HG03280 (cell line): ENCODE measurements at regions not wholly inside any gene's neighbourhood (a gene's known extent, or its start where the extent isn't known, plus 50 kb on each side); places are given as distances from the start of the nearest gene placed in this dataset.

ENCODE experiments used
- ATAC-seq: cut with Tn5 transposase; IDR thresholded peaks from one replicate; pipeline ENCODE4 v1.9.1; 2021; ENCODE audit warnings: mild to moderate bottlenecking, moderate library complexity; ENCODE audit not compliant: unreplicated experiment

- no peak for ATAC-seq
These were observed 182.6 kb downstream of the EFNB2 start for GRCh38 chr13:106352850-106353249.

DNA sequence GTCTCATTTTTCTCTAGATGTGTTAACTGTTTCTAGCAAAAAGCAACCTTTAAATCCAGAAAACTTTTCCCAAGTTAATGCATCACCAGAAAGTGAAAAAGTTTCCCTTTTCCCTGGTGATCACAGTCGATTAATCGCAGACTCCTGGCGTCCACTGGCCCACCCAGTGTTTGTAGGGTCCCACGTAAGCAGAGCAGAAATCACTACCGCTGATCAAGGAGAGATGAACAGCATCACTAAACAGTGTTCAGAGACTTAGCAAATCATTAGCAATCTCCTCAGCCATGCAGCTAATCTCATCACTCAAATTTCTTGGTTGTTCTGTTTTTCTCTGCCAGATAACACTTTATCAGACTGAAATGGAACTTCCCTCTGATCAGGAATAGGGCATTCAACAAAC is 184.2 kb downstream of the EFNB2 start:
- no peak for ATAC-seq

GRCh38 chr13:106350208-106350607 is 185.3 kb downstream of the EFNB2 start:
- ATAC-seq: no peak

DNA sequence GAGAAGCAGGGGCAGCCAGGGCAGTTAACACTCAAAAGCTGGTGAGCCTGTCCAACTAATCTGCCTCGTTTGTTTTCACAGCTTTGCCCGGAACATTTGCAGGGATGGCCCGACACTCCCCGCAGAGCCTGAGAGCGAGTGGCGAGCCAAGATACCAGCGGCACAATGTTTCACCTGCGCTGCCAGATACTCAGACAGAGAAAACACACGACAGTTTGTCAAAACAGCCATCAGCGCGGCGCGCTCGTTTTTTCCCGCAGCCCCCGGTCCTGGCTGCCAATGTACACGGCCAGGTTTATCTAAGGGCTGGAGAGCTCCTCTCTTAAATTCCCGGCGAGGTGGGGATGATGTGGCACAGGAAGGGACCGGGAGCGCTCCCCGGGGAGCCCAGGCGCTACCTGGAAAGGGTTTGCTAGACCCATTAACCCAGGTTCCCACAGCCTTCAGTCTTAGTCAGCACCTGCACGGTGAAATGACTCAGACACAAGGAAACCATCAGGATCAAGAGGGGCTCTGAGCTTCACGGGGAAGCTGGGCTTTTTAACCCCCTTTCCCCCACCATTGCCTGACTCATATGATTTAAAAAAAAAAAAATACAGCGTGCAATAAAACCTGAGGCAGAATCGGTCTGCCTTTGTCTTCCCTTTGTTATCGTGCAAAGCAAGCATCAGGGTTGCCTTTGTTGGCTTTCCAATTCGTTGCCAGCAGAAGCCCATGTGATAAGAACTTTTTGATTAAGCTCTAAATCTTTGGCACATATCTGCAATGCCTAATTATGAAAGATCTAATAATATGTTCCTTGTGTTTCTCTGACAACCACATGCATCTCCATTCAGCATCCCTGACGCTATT is 186.2 kb downstream of the EFNB2 start:
- no peak for ATAC-seq

GRCh38 chr13:106348075-106348840 is 187.2 kb downstream of the EFNB2 start:
- ATAC-seq: no peak

GRCh38 chr13:106344342-106344741 is 191.1 kb downstream of the EFNB2 start:
- no peak for ATAC-seq

GRCh38 chr13:106343836-106344235 is 191.6 kb downstream of the EFNB2 start:
- no peak for ATAC-seq

DNA sequence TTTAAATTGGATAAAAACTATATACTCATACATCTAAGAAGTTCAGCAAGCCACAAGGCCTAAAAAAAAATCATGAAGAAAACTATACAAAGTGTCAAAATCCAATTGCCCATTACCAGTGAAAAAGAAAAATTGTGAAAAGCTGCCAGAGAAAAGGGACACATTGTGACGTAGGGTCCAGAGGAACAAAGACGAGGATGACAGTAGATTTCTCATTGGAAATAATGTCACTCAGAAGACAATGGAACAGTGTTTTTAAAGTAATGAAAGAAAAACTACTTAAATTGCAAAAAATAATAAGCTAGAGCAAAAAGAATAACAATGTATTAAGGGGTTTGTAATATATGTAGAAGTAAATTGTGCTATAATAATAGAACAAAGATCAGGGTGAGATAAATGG is 195.2 kb downstream of the EFNB2 start:
- no peak for ATAC-seq

DNA sequence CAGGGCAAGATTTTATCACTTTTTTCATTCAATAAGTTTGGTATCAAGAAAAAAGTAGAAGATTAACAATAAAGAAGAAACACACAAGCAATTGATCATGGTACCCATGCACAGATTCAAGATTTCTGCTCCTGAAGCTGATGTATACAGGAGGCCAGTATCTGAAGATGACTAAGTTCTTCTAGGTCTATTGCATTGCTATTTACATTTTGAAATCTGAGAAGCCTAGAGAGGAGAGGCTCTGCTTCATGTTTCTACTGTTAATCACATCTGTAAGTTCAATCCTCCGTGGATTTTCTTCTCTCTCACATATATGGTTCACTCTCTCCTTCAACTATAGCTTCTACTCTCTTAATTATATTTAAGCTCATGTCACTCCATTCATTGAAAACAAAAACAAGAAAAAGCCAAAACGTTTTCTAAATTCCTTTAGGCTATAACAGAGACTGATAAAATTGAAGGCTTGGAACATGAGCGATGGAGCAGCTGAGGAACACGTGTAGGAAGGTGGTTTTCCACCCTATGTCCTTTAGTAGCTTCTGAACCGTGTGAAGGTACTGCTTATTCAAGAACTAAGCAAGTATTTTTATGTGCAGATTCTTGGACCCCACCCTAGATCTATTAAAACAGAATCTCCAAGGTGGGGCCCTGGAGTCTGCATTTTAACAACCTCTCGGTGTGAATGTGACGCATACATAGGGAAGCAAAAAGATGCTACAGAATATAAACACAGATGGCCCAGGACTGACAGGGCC is 198.2 kb downstream of the EFNB2 start:
- ATAC-seq: no peak

DNA sequence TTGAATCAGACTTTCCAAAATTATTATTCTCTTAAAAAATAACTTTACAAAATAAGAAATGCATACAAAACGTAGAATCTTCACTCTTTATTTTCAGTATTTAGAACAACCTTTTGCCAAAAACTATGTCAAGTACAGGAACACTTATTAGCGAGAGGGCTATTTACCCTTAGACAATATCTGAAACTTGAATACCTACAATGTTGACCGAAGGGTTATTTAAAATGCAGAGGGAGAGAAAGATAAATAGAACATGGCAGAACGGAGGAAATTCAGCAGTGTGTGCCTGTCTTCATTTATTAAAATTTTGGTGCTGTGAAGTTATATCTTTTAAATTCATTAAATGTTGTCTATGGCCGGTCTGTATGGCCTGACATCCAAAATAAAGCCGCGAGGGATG is 198.8 kb downstream of the EFNB2 start:
- no peak for ATAC-seq

GRCh38 chr13:106332621-106333020 is 202.8 kb downstream of the EFNB2 start:
- no peak for ATAC-seq

DNA sequence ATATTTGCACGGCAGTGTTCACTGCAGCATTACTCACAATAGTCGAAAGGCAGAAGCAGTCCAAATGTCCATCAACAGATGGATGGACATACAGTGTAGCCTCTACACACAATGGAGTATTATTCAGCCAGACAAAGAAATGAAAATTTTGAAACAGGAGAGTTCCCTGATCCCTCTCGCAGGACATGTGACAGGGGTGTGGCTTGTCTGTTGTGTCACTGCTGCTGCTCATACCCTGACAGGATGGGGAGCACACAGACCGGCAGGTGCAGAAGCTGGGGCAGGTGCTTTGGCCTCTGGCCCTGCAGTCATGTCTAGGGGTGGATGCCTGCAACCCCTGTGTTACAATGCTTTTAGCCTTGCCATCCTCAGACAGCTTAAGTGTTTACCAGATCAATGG is 204.3 kb downstream of the EFNB2 start:
- ATAC-seq: no peak

DNA sequence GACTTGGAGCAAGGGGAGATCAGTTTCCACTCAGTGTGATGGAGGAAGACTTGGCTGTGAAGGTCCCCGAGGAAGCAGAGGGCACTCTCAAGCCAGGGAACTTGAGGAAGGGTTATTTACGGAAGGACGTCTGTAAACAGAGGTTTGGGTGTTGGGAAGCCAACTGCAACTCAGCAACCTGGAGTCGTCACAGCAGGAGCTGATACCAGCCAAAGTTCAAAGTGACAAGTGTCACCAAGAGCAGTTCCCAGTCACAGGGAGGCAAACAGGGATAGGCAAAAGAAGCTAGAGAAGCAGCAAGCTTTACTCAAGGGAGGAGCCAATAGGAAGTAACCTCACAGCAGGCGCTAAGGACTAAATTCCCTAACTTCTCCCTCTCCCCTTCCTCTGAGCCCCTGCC is 205.5 kb downstream of the EFNB2 start:
- no peak for ATAC-seq

- no peak for ATAC-seq
These were observed 208.7 kb downstream of the EFNB2 start for GRCh38 chr13:106326751-106327150.

DNA sequence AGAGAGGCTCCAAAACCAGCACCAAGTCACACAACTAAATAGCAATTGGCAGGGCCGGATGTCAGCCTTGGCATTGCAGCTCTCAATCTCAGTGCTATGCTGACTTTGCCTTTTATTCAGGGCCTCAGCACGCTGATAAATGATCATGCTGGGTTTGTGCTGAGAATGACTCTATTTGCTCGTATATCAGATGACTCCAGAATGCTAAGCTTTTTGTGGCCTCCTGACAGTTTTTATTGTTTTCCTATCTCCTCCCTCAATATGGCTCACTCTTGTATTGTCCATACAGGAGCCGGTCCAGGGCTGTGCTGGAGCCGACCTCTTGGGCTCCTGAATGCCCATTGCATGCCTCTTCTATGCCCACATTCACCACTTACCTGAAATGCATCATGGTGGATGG is 211.0 kb downstream of the EFNB2 start:
- ATAC-seq: no peak

GRCh38 chr13:106322628-106323027 is 212.8 kb downstream of the EFNB2 start:
- no peak for ATAC-seq

DNA sequence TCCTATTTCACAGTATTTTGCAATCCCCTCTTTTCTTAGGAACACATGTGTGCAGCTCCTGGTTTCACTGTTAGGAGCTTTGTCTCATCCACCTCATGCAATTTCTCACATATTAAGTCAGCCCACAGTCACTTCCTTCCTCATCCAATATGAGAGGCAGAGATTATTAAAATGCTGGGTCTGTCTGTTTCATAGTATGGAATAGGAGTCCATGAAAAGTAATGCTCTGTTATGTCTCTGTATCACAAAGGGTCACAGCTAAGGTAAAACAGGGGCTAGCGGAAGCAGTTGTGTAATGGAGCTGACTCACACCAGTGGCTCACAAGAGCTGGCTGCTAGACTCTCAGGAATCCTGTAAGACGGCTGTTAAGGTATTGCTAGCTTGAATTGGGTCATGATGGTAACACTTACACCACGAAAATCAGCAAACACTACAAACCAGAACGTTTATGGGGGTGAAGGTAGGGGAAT is 216.5 kb downstream of the EFNB2 start:
- no peak for ATAC-seq

GRCh38 chr13:106314417-106314816 is 221.0 kb downstream of the EFNB2 start:
- no peak for ATAC-seq

DNA sequence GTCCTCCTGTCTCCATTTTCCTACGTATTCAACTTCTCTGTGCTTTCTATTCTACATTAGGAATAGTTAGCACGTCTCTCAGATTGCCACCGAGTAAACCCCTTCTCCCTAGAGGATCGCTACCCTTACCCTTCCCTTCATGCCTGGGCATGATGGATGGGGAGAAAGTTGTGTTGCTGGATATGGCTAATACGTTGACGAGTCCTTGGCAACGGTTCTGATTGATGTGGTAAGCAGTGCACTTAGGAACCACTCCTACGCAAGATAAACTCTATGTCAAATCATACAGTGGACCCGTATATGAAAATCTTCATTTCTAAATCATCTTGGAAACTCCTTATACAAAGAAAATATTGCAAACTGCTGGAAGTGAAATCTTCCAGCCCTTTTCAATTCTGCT is 224.5 kb downstream of the EFNB2 start:
- ATAC-seq: no peak

GRCh38 chr13:106310291-106310865 is 225.1 kb downstream of the EFNB2 start:
- no peak for ATAC-seq

- no peak for ATAC-seq
These were observed 228.6 kb downstream of the EFNB2 start for GRCh38 chr13:106306748-106307277.
